Heart left ventricle (tissue), 16 donors: ENCODE measurements at regions not wholly inside any gene's neighbourhood (a gene's known extent, or its start where the extent isn't known, plus 50 kb on each side); places are given as distances from the start of the nearest gene placed in this dataset.

Source experiments
- ATAC-seq, 4 donors: fragments of 200-7000 bp; cut with Tn5 transposase; one replicate each; pipeline ENCODE4 v1.9.1; 2020 to 2022; ENCODE audit warnings: moderate library complexity in 4 of 4, mild to moderate bottlenecking in 3 of 4, moderate number of reproducible peaks in 1 of 4
- DNase-seq, 5 donors: peaks; one replicate each; pipeline ENCODE4 v3.0.0-alpha.2; 2020
- H3K27ac ChIP-seq, 12 donors: fragments of 200-600 bp; sonication (generic) in 4 of 12; one replicate each; pipeline versions ENCODE4 v1.5.0 to v1.8.0; 2016 to 2022; ENCODE audit warnings: mild to moderate bottlenecking in 2 of 12
- H3K27me3 ChIP-seq, 9 donors: fragments of 200-600 bp; sonication (generic) in 2 of 9; one replicate each; pipeline versions ENCODE4 v1.5.1 to v1.8.0; 2016 to 2022; ENCODE audit warnings: mild to moderate bottlenecking in 3 of 9
- H3K36me3 ChIP-seq, 9 donors: fragments of 200-600 bp; sonication (generic) in 2 of 9; one replicate each; pipeline versions ENCODE4 v1.5.0 to v1.8.0; 2018 to 2022; ENCODE audit warnings: mild to moderate bottlenecking in 2 of 9
- H3K4me1 ChIP-seq, 12 donors: fragments of 200-600 bp; sonication (generic) in 4 of 12; one replicate each; pipeline versions ENCODE4 v1.5.0 to v1.8.0; 2016 to 2022; ENCODE audit warnings: mild to moderate bottlenecking in 3 of 12
- H3K4me3 ChIP-seq, 12 donors: fragments of 200-600 bp; sonication (generic) in 4 of 12; one replicate each; pipeline versions ENCODE4 v1.5.0 to v1.8.0; 2017 to 2022; ENCODE audit warnings: mild to moderate bottlenecking in 9 of 12, moderate library complexity in 4 of 12
- H3K9me3 ChIP-seq, 12 donors: fragments of 200-600 bp; sonication (generic) in 4 of 12; one replicate each; pipeline versions ENCODE4 v1.5.0 to v1.8.0; 2016 to 2022; ENCODE audit warnings: mild to moderate bottlenecking in 1 of 12
- POLR2A ChIP-seq, 2 donors: fragments of 450-650 bp; IDR thresholded peaks; one replicate each; pipeline ENCODE4 v1.6.1; 2017; ENCODE audit warnings: antibody characterized with exemption in 2 of 2, mild to moderate bottlenecking in 2 of 2, moderate library complexity in 2 of 2
- WGBS, 4 donors: extraction: QIAGEN DNeasy Blood & Tissue Kit in 2 of 4; methylation state at CpG; one replicate each; pipeline versions ENCODE4 v1.1.5 to v1.1.7; 2013 to 2018; 5-methylcytosine and 5-hydroxymethylcytosine counted together
- intact Hi-C, 10 donors: fragments of 100-400 bp; cut with DNase I; formaldehyde crosslinking; loops; one replicate each; pipeline versions ENCODE4 v1.11.1 to v1.14.2; 2022
- TF ChIP-seq, protein P1 (sequence below), 12 donors: fragments of 200-600 bp; sonication (generic) in 4 of 12; IDR thresholded peaks; one replicate each; pipeline versions ENCODE4 v1.5.0 to v1.8.0; 2018 to 2022; ENCODE audit warnings: antibody characterized with exemption in 12 of 12, mild to moderate bottlenecking in 5 of 12
- donor health status: ischemic (EF 13 %, LVEDD 7.1; RV severe dilation, severe dysfunction).
- donor health status: healthy with polysubstance abuse.
- donor health status: DM: no; HTN: yes; CAD: no.
- donor health status: DM: no; HTN: no; CAD: no.
- donor health status: ischemic (EF 25% LVEDD 6.9; RV normal size, moderate dysfunction).
- donor health status: ischemic (EF 25% LVEDD 5.7; RV mildly dilated, moderate dysfunction).
- donor health status: healthy.
- donor health status: DM: yes; HTN: yes; CAD: no.
- donor health status: ischemic (EF 35%, LVEDD 5.7; RV mildly dilated, moderate dysfunction).
- donor health status: nonischemic (EF 11% LVEDD 7.7; RV severe dilation, severe dysfunction).
- donor health status: DM: yes; HTN: yes; CAD: no.
- donor health status: PGD.
- donor health status: ischemic (EF 29% LVEDD 5.4; RV normal size, mild dysfunction).
- donor health status: nonischemic (EF 23%, LVEDD 6.1; RV moderate dilation, normal function).

DNA sequence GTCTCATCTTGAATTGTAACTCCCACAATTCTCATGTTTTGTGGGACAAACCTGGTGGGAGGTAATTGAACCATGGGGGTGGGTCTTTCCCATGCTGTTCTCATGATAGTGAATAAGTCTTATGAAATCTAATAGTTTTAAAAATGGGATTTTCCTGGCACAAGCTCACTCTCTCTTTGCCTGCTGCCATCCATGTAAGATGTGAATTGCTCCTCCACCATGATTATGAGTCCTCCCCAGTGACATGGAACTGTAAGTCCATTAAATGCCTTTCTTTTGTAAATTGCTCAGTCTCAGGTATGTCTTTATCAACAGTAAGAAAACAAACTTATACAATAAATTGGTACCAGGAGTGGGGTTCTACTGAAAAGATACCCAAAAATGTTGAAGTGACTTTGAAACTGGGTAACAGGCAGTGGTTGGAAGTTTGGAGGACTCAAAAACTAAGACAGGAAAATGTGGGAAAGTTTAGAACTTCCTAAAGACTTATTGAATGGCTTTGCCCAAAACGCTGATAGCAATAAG is 601.4 kb downstream of the ZEB2 start:
- WGBS, 4 donors, result 91 to 95% (median 94%) methylated on average over 1 of the region's 1 CpG
- H3K27ac ChIP-seq, result no peak overlapping the region

DNA sequence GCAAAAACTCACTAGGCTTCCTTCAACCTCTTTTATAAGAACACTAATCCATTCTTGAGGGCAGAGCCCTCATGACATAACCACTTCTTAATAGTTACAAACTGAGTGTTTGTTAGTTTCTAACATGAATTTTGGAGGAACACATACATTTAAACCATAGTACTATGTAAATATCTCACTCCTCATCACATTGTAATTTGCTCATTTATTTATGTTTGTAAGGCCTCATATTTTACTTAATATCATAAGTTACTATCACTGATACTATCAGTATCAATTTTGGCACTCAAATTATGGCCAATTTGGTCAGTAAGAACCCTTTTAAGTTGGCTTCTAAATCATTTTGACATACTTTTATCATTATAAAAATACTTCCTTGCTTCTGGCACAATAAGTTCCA is 603.1 kb downstream of the ZEB2 start:
- no peaks in the 10 kb centered on the region for H3K27me3 ChIP-seq
- peaks cover 0 to 29% (median 14%) of the 10 kb centered on the region in 12 donors for H3K9me3 ChIP-seq
- H3K36me3 ChIP-seq, result no peaks in the 10 kb centered on the region
- H3K4me3 ChIP-seq, result no peak overlapping the region
- intact Hi-C loops, result no loop called here
- DNase-seq (no peak), ATAC-seq (no peak)
- TF ChIP-seq, protein P1, sequence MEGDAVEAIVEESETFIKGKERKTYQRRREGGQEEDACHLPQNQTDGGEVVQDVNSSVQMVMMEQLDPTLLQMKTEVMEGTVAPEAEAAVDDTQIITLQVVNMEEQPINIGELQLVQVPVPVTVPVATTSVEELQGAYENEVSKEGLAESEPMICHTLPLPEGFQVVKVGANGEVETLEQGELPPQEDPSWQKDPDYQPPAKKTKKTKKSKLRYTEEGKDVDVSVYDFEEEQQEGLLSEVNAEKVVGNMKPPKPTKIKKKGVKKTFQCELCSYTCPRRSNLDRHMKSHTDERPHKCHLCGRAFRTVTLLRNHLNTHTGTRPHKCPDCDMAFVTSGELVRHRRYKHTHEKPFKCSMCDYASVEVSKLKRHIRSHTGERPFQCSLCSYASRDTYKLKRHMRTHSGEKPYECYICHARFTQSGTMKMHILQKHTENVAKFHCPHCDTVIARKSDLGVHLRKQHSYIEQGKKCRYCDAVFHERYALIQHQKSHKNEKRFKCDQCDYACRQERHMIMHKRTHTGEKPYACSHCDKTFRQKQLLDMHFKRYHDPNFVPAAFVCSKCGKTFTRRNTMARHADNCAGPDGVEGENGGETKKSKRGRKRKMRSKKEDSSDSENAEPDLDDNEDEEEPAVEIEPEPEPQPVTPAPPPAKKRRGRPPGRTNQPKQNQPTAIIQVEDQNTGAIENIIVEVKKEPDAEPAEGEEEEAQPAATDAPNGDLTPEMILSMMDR (IDR thresholded peaks at IDR 0.05), result no peak
- TF ChIP-seq POLR2A (IDR thresholded peaks at IDR 0.05), result no peak
- H3K27ac ChIP-seq, result no peak overlapping the region
- H3K4me1 ChIP-seq, result no peaks in the 10 kb centered on the region

More for the DNA sequence above, 601.4 kb downstream of the ZEB2 start:
- Histone ChIP-seq H3K36me3 (no peaks in the 10 kb centered on the region), H3K27me3 (no peaks in the 10 kb centered on the region), H3K4me3 (no peak overlapping the region), H3K4me1 (no peaks in the 10 kb centered on the region), H3K9me3 (peaks cover 0 to 29% (median 14%) of the 10 kb centered on the region in 12 donors)
- no peak for DNase-seq
- ATAC-seq, result no peak
- intact Hi-C loops, result no loop called here
- TF ChIP-seq POLR2A (IDR thresholded peaks at IDR 0.05), result no peak
- TF ChIP-seq, protein P1 (IDR thresholded peaks at IDR 0.05), result no peak

DNA sequence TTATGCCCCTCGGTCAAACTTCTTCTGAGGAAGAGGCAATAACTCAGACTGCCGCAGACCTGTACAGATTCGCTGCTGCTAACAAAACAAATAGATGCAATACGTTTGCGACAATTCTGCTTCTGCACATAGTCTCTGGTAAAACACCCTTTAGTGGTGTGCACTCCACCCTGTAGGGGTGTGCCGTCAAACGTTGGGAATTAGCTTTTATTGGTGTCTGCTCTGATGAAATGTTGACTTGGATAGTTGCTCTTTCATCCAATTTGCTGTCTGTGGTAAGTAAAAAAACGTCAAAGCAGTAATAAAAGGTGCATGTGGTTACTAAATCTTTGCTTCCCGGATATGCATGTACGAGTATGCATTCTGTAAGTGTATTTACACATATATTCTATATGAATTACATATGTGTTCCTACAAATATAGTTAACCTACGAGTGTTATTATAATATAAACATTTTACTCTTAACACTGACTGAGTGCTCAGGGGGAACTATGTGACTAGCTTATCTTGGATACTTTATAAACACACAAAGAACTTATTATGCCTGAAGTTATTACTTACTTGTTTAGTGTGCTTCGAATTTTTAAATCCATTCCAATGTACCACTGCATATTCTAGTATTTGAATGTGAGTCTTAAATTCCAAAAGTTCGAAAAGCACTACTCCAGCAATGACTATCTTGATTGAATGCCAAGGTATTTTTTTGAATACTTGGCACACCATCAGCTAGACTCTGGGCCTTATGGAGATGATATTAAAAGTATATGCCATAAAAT is 610.2 kb downstream of the ZEB2 start:
- 77 to 83% (median 80%) methylated on average over 13 of the region's 13 CpGs for WGBS, 4 donors
- ATAC-seq, result no peak

DNA sequence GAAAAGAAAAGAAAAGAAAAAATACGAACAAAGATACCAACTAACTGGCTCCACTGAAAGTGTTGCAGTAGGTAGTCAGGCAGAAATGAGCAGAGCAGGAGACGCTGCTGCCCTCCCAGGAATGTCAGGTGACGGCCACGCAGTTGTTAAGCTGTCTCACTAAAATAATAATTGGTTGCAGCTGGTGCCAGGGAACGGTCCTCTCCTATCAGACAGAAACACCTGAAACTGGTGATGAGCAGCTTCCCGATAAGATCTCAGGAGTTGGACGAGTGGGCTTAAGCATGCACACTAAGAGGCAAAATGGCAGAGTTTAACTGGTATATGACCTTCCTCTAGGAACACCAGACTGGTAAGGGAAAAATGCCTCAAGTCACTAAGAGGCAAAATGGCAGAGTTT is 611.1 kb downstream of the ZEB2 start:
- 79 to 89% (median 85%) methylated on average over 7 of the region's 7 CpGs for WGBS, 4 donors
- DNase-seq (no peak), ATAC-seq (no peak)
- intact Hi-C loops, result no loop called here
- TF ChIP-seq POLR2A (IDR thresholded peaks at IDR 0.05), result no peak
- TF ChIP-seq, protein P1 (IDR thresholded peaks at IDR 0.05), result no peak
- no peaks in the 10 kb centered on the region for H3K27me3 ChIP-seq
- no peaks in the 10 kb centered on the region for H3K9me3 ChIP-seq
- no peaks in the 10 kb centered on the region for H3K4me1 ChIP-seq
- no peak overlapping the region for H3K4me3 ChIP-seq
- H3K27ac ChIP-seq, result no peak overlapping the region
- no peaks in the 10 kb centered on the region for H3K36me3 ChIP-seq

More for the DNA sequence above, 610.2 kb downstream of the ZEB2 start:
- Histone ChIP-seq H3K36me3 (no peaks in the 10 kb centered on the region), H3K4me3 (no peak overlapping the region), H3K4me1 (no peaks in the 10 kb centered on the region), H3K27ac (no peak overlapping the region), H3K9me3 (no peaks in the 10 kb centered on the region), H3K27me3 (no peaks in the 10 kb centered on the region)
- TF ChIP-seq, protein P1 (IDR thresholded peaks at IDR 0.05), result no peak
- no peak for DNase-seq
- intact Hi-C loops, result no loop called here
